Stomach (tissue), 8 donors: ENCODE measurements at regions not wholly inside any gene's neighbourhood (a gene's known extent, or its start where the extent isn't known, plus 50 kb on each side); places are given as distances from the start of the nearest gene placed in this dataset.

Source experiments
- DNase-seq, 2 donors: peaks; one replicate each; pipeline versions ENCODE4 v3.0.0 to v3.0.0-alpha.2; 2013 to 2019
- H3K27ac ChIP-seq, 5 donors: fragments of 200-600 bp in 4 of 5; sonication (generic) in 4 of 5; one replicate each; pipeline ENCODE4 v1.5.1; 2013 to 2019; ENCODE audit warnings: mild to moderate bottlenecking in 1 of 5, moderate library complexity in 1 of 5
- H3K27me3 ChIP-seq, 3 donors: fragments of 200-600 bp; sonication (generic); one replicate each; pipeline ENCODE4 v1.5.1; 2017 to 2019; ENCODE audit warnings: mixed run types in 1 of 3
- H3K36me3 ChIP-seq, 4 donors: fragments of 200-600 bp; sonication (generic); 1 replicate in 3 of 4; 2 replicates in 1 of 4; pipeline ENCODE4 v1.5.1; 2016 to 2019
- H3K4me1 ChIP-seq, 4 donors: fragments of 200-600 bp; sonication (generic); one replicate each; pipeline ENCODE4 v1.5.1; 2016 to 2019
- H3K4me3 ChIP-seq, 4 donors: fragments of 200-600 bp; sonication (generic) in 3 of 4; one replicate each; pipeline ENCODE4 v1.5.1; 2016 to 2019; ENCODE audit warnings: mild to moderate bottlenecking in 1 of 4
- H3K9me3 ChIP-seq, 4 donors: fragments of 200-600 bp; sonication (generic); one replicate each; pipeline ENCODE4 v1.5.1; 2016 to 2019
- CTCF ChIP-seq, 7 experiments: fragments of 450-650 bp in 4 of 7; fragments of 200-600 bp in 3 of 7; sonication (generic) in 3 of 7; IDR thresholded peaks; one replicate each; pipeline ENCODE4 v1.5.1; 2016 to 2019; ENCODE audit warnings: antibody characterized with exemption in 7 of 7, control low read depth in 2 of 7, mild to moderate bottlenecking in 1 of 7
- EP300 ChIP-seq: sonication (generic); formaldehyde crosslinking; IDR thresholded peaks from one replicate; pipeline ENCODE4 v1.6.1; 2017; ENCODE audit warnings: antibody characterized with exemption
- POLR2A ChIP-seq, 4 donors: fragments of 450-650 bp; IDR thresholded peaks; one replicate each; pipeline ENCODE4 v1.6.1; 2016; ENCODE audit warnings: antibody characterized with exemption in 4 of 4, control low read depth in 2 of 4, mild to moderate bottlenecking in 1 of 4, moderate library complexity in 1 of 4
- POLR2AphosphoS5 ChIP-seq, 3 donors: sonication (generic); formaldehyde crosslinking; IDR thresholded peaks; one replicate each; pipeline ENCODE4 v1.6.1; 2016; ENCODE audit warnings: antibody characterized with exemption in 3 of 3
- WGBS, 5 donors: extraction: QIAGEN DNeasy Blood & Tissue Kit in 3 of 5; methylation state at CpG; one replicate each; pipeline versions ENCODE4 v1.1.5 to v1.1.7; 2013 to 2018; 5-methylcytosine and 5-hydroxymethylcytosine counted together
- intact Hi-C: fragments of 100-400 bp; cut with DNase I; formaldehyde crosslinking; loops from one replicate; pipeline ENCODE4 v1.15.1; 2023; ENCODE audit warnings: low total_unique reads
- donor health status: healthy with polysubstance abuse.
- donor health status: Bipolar disorder and iron deficiency.
- donor health status: healthy.

- Histone ChIP-seq H3K4me1 (peaks cover 0 to 5% (median 0%) of the 10 kb centered on the region in 4 donors), H3K4me3 (no peak overlapping the region), H3K36me3 (no peaks in the 10 kb centered on the region), H3K27ac (no peak overlapping the region), H3K9me3 (no peaks in the 10 kb centered on the region), H3K27me3 (peaks cover 0 to 8% (median 3%) of the 10 kb centered on the region in 3 donors)
- TF ChIP-seq POLR2AphosphoS5 (IDR thresholded peaks at IDR 0.05) = no peak
- no peak for TF ChIP-seq EP300
- no peak for TF ChIP-seq POLR2A (IDR thresholded peaks at IDR 0.05)
- TF ChIP-seq CTCF (IDR thresholded peaks at IDR 0.05) = no peak
- DNase-seq = no peak
- 87 to 95% (median 92%) methylated on average over 24 to 29 of the region's 29 CpGs for WGBS, 5 donors
- intact Hi-C loops = no loop called here
Observed at GRCh38 chr2:3037196-3038194, 340.1 kb downstream of the EIPR1 start.

GRCh38 chr2:3036432-3037125 is 341.0 kb downstream of the EIPR1 start:
- no peak for TF ChIP-seq EP300
- TF ChIP-seq POLR2A (IDR thresholded peaks at IDR 0.05) = no peak
- TF ChIP-seq CTCF (IDR thresholded peaks at IDR 0.05) = no peak
- TF ChIP-seq POLR2AphosphoS5 (IDR thresholded peaks at IDR 0.05) = no peak
- Histone ChIP-seq H3K27me3 (no peaks in the 10 kb centered on the region), H3K36me3 (no peaks in the 10 kb centered on the region), H3K9me3 (no peaks in the 10 kb centered on the region), H3K27ac (no peak overlapping the region), H3K4me3 (no peak overlapping the region), H3K4me1 (no peaks in the 10 kb centered on the region)
- intact Hi-C loops = no loop called here
- 92 to 97% (median 93%) methylated on average over 18 of the region's 18 CpGs for WGBS, 5 donors
- DNase-seq = no peak

GRCh38 chr2:3035385-3036050 is 342.1 kb downstream of the EIPR1 start:
- 86 to 90% (median 87%) methylated on average over 16 to 21 of the region's 21 CpGs for WGBS, 5 donors

More at GRCh38 chr2:3035385-3036050, 342.1 kb downstream of the EIPR1 start:
- intact Hi-C loops = no loop called here
- Histone ChIP-seq H3K27ac (no peak overlapping the region), H3K4me3 (no peak overlapping the region), H3K9me3 (peaks cover 0 to 4% (median 0%) of the 10 kb centered on the region in 4 donors), H3K4me1 (no peaks in the 10 kb centered on the region), H3K27me3 (no peaks in the 10 kb centered on the region), H3K36me3 (no peaks in the 10 kb centered on the region)
- no peak for DNase-seq
- TF ChIP-seq EP300 (no peak), CTCF (IDR thresholded peaks at IDR 0.05) (no peak), POLR2A (IDR thresholded peaks at IDR 0.05) (no peak), POLR2AphosphoS5 (IDR thresholded peaks at IDR 0.05) (no peak)
